SK-N-SH (cell line): ENCODE measurements at regions not wholly inside any gene's neighbourhood (a gene's known extent, or its start where the extent isn't known, plus 50 kb on each side); places are given as distances from the start of the nearest gene placed in this dataset.

Experiments used
- ELF1 ChIP-seq: IDR thresholded peaks from 2 replicates; pipeline ENCODE4 v1.4.0; 2012
- EP300 ChIP-seq, 2 experiments: IDR thresholded peaks; 2 replicates each; pipeline versions ENCODE4 v1.4.0 to v1.6.1; 2012; ENCODE audit warnings: borderline replicate concordance in 1 of 2, low read depth in 1 of 2, low read length in 1 of 2
- MXI1 ChIP-seq: IDR thresholded peaks from 2 replicates; pipeline ENCODE4 v1.6.1; 2012; ENCODE audit warnings: mild to moderate bottlenecking, low read depth, low read length, improper control_type of control experiment
- NRF1 ChIP-seq: IDR thresholded peaks from 2 replicates; pipeline ENCODE4 v1.6.1; 2012; ENCODE audit warnings: low read depth, mild to moderate bottlenecking, low read length
- RFX5 ChIP-seq: IDR thresholded peaks from 2 replicates; pipeline ENCODE4 v1.6.1; 2012; ENCODE audit warnings: mild to moderate bottlenecking, improper control_type of control experiment, low read length
- SIN3A ChIP-seq: IDR thresholded peaks from 2 replicates; pipeline ENCODE4 v1.6.1; 2012; ENCODE audit warnings: low read depth, mild to moderate bottlenecking, low read length, moderate library complexity, borderline replicate concordance
- TF ChIP-seq, protein P1 (sequence below): fragments of 200-600 bp; sonication (generic); IDR thresholded peaks from 2 replicates; pipeline ENCODE4 v1.6.1; 2017; ENCODE audit warnings: antibody characterized with exemption, mild to moderate bottlenecking, moderate library complexity
- TF ChIP-seq, protein P2 (sequence below): IDR thresholded peaks from 2 replicates; pipeline ENCODE4; 2012

DNA sequence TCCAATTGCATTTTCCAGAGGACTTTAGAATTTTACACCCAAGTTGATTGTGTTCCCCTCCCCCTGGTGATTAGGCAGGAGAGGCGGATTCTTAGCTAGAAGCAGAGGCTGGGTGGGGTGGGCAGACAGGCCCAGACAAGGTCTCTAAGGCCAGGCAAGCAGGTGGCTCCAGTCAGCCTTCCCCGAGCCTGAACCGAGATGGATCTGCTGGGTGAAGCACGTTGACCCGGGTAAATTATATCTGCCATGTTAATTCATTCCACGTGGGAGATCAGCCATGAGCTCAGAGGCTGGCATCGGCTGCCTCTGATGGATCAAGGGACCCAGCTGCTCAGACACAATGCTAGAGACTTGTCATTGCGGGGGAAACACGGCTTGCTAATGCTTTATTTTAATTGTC is 159.5 kb upstream of the MAFB start:
- TF ChIP-seq SIN3A (no peak), EP300 (IDR thresholded peaks at IDR 0.05; ENCODE audit: borderline replicate concordance in 1 of 2, low read depth in 1 of 2, low read length in 1 of 2) (no peak), NRF1 (no peak), MXI1 (no peak), RFX5 (no peak), ELF1 (no peak)
- TF ChIP-seq, protein P1, sequence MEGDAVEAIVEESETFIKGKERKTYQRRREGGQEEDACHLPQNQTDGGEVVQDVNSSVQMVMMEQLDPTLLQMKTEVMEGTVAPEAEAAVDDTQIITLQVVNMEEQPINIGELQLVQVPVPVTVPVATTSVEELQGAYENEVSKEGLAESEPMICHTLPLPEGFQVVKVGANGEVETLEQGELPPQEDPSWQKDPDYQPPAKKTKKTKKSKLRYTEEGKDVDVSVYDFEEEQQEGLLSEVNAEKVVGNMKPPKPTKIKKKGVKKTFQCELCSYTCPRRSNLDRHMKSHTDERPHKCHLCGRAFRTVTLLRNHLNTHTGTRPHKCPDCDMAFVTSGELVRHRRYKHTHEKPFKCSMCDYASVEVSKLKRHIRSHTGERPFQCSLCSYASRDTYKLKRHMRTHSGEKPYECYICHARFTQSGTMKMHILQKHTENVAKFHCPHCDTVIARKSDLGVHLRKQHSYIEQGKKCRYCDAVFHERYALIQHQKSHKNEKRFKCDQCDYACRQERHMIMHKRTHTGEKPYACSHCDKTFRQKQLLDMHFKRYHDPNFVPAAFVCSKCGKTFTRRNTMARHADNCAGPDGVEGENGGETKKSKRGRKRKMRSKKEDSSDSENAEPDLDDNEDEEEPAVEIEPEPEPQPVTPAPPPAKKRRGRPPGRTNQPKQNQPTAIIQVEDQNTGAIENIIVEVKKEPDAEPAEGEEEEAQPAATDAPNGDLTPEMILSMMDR = no peak
- TF ChIP-seq, protein P2, sequence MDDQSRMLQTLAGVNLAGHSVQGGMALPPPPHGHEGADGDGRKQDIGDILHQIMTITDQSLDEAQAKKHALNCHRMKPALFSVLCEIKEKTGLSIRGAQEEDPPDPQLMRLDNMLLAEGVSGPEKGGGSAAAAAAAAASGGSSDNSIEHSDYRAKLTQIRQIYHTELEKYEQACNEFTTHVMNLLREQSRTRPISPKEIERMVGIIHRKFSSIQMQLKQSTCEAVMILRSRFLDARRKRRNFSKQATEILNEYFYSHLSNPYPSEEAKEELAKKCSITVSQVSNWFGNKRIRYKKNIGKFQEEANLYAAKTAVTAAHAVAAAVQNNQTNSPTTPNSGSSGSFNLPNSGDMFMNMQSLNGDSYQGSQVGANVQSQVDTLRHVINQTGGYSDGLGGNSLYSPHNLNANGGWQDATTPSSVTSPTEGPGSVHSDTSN = no peak
